IMR-90 (cell line): ENCODE measurements at regions not wholly inside any gene's neighbourhood (a gene's known extent, or its start where the extent isn't known, plus 50 kb on each side); places are given as distances from the start of the nearest gene placed in this dataset.

Experiments
- ATAC-seq: fragments of 200-7000 bp; cut with Tn5 transposase; 2 replicates; pipeline ENCODE4 v1.9.1; 2020; ENCODE audit warnings: low read depth, mild to moderate bottlenecking, moderate library complexity
- BruUV-seq: library from RNA; stranded (reverse); fragments of 400-500 nt; replicated peaks from 2 replicates; lab custom pipeline; 2021; lab: Mats Ljungman, UMichigan
- CTCF ChIA-PET: fragments of 300-600 bp; formaldehyde crosslinking; extraction: SDS; loops from one replicate; lab custom pipeline; 2021; ENCODE audit warnings: antibody characterized with exemption; lab: Yijun Ruan, JAX
- POLR2A ChIA-PET: fragments of 300-600 bp; sonication (Branson Sonifier 250); formaldehyde crosslinking; loops from one replicate; lab custom pipeline; 2022; ENCODE audit warnings: antibody characterized with exemption; ENCODE audit not compliant: unreplicated experiment; lab: Charles Lee
- DNase-seq: peaks from one replicate; pipeline ENCODE4 v3.0.0; 2013
- H2AFZ ChIP-seq: replicated peaks from 2 replicates; pipeline ENCODE3; 2013; ENCODE audit warnings: low read length, mild to moderate bottlenecking; ENCODE audit not compliant: poor library complexity
- H2AK5ac ChIP-seq: 2 replicates; pipeline ENCODE4 v1.6.1; 2013; ENCODE audit warnings: low read depth, low read length, inconsistent platforms
- H2AK9ac ChIP-seq: replicated peaks from 2 replicates; pipeline ENCODE3; 2013; ENCODE audit warnings: mild to moderate bottlenecking, low read depth, low read length, moderate library complexity; ENCODE audit not compliant: poor library complexity
- H2BK120ac ChIP-seq: 2 replicates; pipeline ENCODE4 v1.6.1; 2013; ENCODE audit warnings: low read depth, low read length, inconsistent platforms
- H2BK15ac ChIP-seq: 3 replicates; pipeline ENCODE4 v1.6.1; 2013; ENCODE audit warnings: low read depth, low read length, inconsistent platforms
- H2BK20ac ChIP-seq: 2 replicates; pipeline ENCODE4 v1.6.1; 2013; ENCODE audit warnings: low read depth, mild to moderate bottlenecking, inconsistent platforms, low read length, moderate library complexity
- H2BK5ac ChIP-seq: 2 replicates; pipeline ENCODE4 v1.6.1; 2013; ENCODE audit warnings: mild to moderate bottlenecking, low read depth, low read length, inconsistent platforms; ENCODE audit not compliant: poor library complexity, severe bottlenecking
- H3K14ac ChIP-seq: replicated peaks from 2 replicates; pipeline ENCODE4 v1.6.1; 2013; ENCODE audit warnings: low read depth, low read length, inconsistent platforms
- H3K18ac ChIP-seq: 2 replicates; pipeline ENCODE4 v1.6.1; 2013; ENCODE audit warnings: low read depth, low read length, control low read depth
- H3K23ac ChIP-seq: 2 replicates; pipeline ENCODE4 v1.6.1; 2013; ENCODE audit warnings: low read depth, low read length, inconsistent platforms
- H3K27ac ChIP-seq: 2 replicates; pipeline ENCODE4 v1.5.1; 2013; ENCODE audit warnings: mild to moderate bottlenecking, control low read depth, low read length; ENCODE audit not compliant: insufficient read depth
- H3K27me3 ChIP-seq: 2 replicates; pipeline ENCODE4 v1.6.1; 2013; ENCODE audit warnings: low read length; ENCODE audit not compliant: control insufficient read depth, insufficient read depth
- H3K36me3 ChIP-seq: 2 replicates; pipeline ENCODE4 v1.6.1; 2013; ENCODE audit warnings: low read length, mixed read lengths; ENCODE audit not compliant: control insufficient read depth, insufficient read depth
- H3K4ac ChIP-seq: 2 replicates; pipeline ENCODE4 v1.6.1; 2013; ENCODE audit warnings: low read depth, low read length, inconsistent platforms
- H3K4me1 ChIP-seq: 2 replicates; pipeline ENCODE4 v1.6.1; 2013; ENCODE audit warnings: low read length, mixed read lengths; ENCODE audit not compliant: control insufficient read depth, insufficient read depth
- H3K4me2 ChIP-seq: 2 replicates; pipeline ENCODE4 v1.6.1; 2013; ENCODE audit warnings: low read depth, mild to moderate bottlenecking, control low read depth, low read length, moderate library complexity
- H3K4me3 ChIP-seq: 2 replicates; pipeline ENCODE4 v1.5.1; 2013; ENCODE audit warnings: low read depth, mild to moderate bottlenecking, control low read depth, low read length, moderate library complexity; ENCODE audit not compliant: insufficient read depth
- H3K56ac ChIP-seq: 2 replicates; pipeline ENCODE4 v1.6.1; 2013; ENCODE audit warnings: low read length, inconsistent platforms; ENCODE audit not compliant: insufficient read depth; ENCODE audit errors: extremely low read depth
- H3K79me1 ChIP-seq, 2 experiments: 2 replicates each; pipeline ENCODE4 v1.6.1; 2013; ENCODE audit warnings: low read length in 2 of 2, inconsistent platforms in 1 of 2, low read depth in 1 of 2
- H3K9ac ChIP-seq: 2 replicates; pipeline ENCODE4 v1.6.1; 2013; ENCODE audit warnings: low read depth, low read length, control low read depth
- H3K9me1 ChIP-seq: 2 replicates; pipeline ENCODE4 v1.6.1; 2013; ENCODE audit warnings: low read length, inconsistent platforms; ENCODE audit not compliant: insufficient read depth
- H3K9me3 ChIP-seq: 2 replicates; pipeline ENCODE4 v1.6.1; 2013; ENCODE audit warnings: low read length; ENCODE audit not compliant: control insufficient read depth, insufficient read depth
- H4K20me1 ChIP-seq: 2 replicates; pipeline ENCODE4 v1.6.1; 2013; ENCODE audit warnings: low read length, inconsistent platforms; ENCODE audit not compliant: insufficient read depth
- H4K5ac ChIP-seq: 2 replicates; pipeline ENCODE4 v1.6.1; 2013; ENCODE audit warnings: mild to moderate bottlenecking, low read depth, low read length, control low read depth
- H4K8ac ChIP-seq, 2 experiments: 2 replicates each; pipeline ENCODE4 v1.6.1; 2013; ENCODE audit warnings: low read depth in 2 of 2, low read length in 2 of 2, control low read depth in 1 of 2, inconsistent platforms in 1 of 2
- H4K91ac ChIP-seq: 2 replicates; pipeline ENCODE4 v1.6.1; 2013; ENCODE audit warnings: low read depth, low read length, inconsistent platforms; ENCODE audit not compliant: insufficient read depth
- NFE2L2 ChIP-seq: fragments of 150-350 bp; IDR thresholded peaks from 2 replicates; pipeline ENCODE4 v1.6.1; 2016; ENCODE audit warnings: low read depth, mild to moderate bottlenecking, low read length
- WGBS, 2 experiments: methylation state at CpG; one replicate each; pipeline versions ENCODE4 v1.1.5 to v1.1.7; 2013; ENCODE audit warnings: missing lambda C conversion rate in 2 of 2; ENCODE audit not compliant: insufficient read length in 1 of 2; ENCODE audit errors: extremely low coverage in 2 of 2; 5-methylcytosine and 5-hydroxymethylcytosine counted together
- dilution Hi-C: fragments of 300-500 bp; cut with HindIII; formaldehyde crosslinking; loops from one replicate; pipeline ENCODE4 v1.14.3; 2018; ENCODE audit warnings: low sequenced_read_pairs; ENCODE audit not compliant: unreplicated experiment
- in situ Hi-C: fragments of 300-500 bp; cut with MboI; formaldehyde crosslinking; loops from 3 replicates; pipeline ENCODE4 v1.14.3; 2019; ENCODE audit warnings: low sequenced_read_pairs, inconsistent platforms, mixed read lengths
- intact Hi-C: fragments of 100-400 bp; cut with micrococcal nuclease; formaldehyde crosslinking; loops from 2 replicates; pipeline ENCODE4 v1.10.0; 2022

- Histone ChIP-seq H3K79me1 (no peaks in the 10 kb centered on the region), H3K9me3 (no peaks in the 10 kb centered on the region), H3K56ac (peak overlapping the region; percentile 10; the same call in 1 of the 2 replicates), H3K4me2 (no peak overlapping the region), H2BK15ac (peak overlapping the region; percentile 38; the same call in 1 of the 3 replicates), H2AFZ (no peak overlapping the region), H2AK9ac (no peak overlapping the region), H4K20me1 (no peaks in the 10 kb centered on the region), H3K18ac (peak overlapping the region; percentile 62), H2BK20ac (peak overlapping the region; percentile 85), H3K27me3 (no peaks in the 10 kb centered on the region), H4K91ac (peak overlapping the region; percentile 79; the same call in 1 of the 2 replicates), H3K9me1 (no peaks in the 10 kb centered on the region; the same call in 1 of the 2 replicates), H3K4ac (peak overlapping the region; percentile 58; the same call in 1 of the 2 replicates), H4K5ac (no peak overlapping the region), H2AK5ac (no peak overlapping the region), H3K27ac (no peak overlapping the region), H3K23ac (no peak overlapping the region), H3K4me1 (peaks cover 2% of the 10 kb centered on the region; the same call in 1 of the 2 replicates), H3K4me3 (no peak overlapping the region), H3K9ac (no peak overlapping the region), H2BK120ac (peak overlapping the region; percentile 65), H4K8ac (no peak overlapping the region; a peak in 1 of 4 replicates), H3K36me3 (no peaks in the 10 kb centered on the region), H3K14ac (peak overlapping the region; percentile 87), H2BK5ac (peak overlapping the region; percentile 29)
- ATAC-seq: peak; percentile 35; the same call in 1 of the 2 replicates
- no peak for TF ChIP-seq NFE2L2
- dilution Hi-C loops: no loop called here
- BruUV-seq: no TSS peak
- POLR2A ChIA-PET: no interaction called here
- CTCF ChIA-PET: interaction anchor here (0.5 to 1.4 kb wide), 2 partner anchors 9 to 22 kb away, joined by 3 read pairs; no protein-coding TSS in a partner anchor
- in situ Hi-C loops: no loop called here
- peak; percentile 13 for DNase-seq
- intact Hi-C loops: no loop called here
- no CpG with 5 or more reads among the region's 1 CpG for WGBS, 2 experiments
Measured at GRCh38 chr21:27024971-27025370, 58.1 kb upstream of the ADAMTS5 start.
